ENCODE measurements at regions not wholly inside any gene's neighbourhood (a gene's known extent, or its start where the extent isn't known, plus 50 kb on each side); places are given as distances from the start of the nearest gene placed in this dataset.
A peak's percentile ranks its signal among the peaks of the same experiment; 100 is the strongest.

- DNase-seq = no peak
- Histone ChIP-seq H3K36me3 (no peaks in the 10 kb centered on the region), H3K27me3 (no peaks in the 10 kb centered on the region; the same call in 1 of the 2 replicates), H3K4me3 (no peak overlapping the region), H3K9me3 (replicated peaks) (no peaks in the 10 kb centered on the region), H3K27ac (no peak overlapping the region), H3K4me1 (no peaks in the 10 kb centered on the region)
Measured at GRCh38 chr2:207244971-207245925, 79.5 kb upstream of the KLF7 start.

GRCh38 chr2:207248702-207249377, 83.1 kb upstream of the KLF7 start:
- no peaks in the 10 kb centered on the region for H3K36me3 ChIP-seq
- DNase-seq = no peak

GRCh38 chr2:207251022-207251421, 85.3 kb upstream of the KLF7 start:
- no peaks in the 10 kb centered on the region for H3K36me3 ChIP-seq
- no peaks in the 10 kb centered on the region for H3K27me3 ChIP-seq
- no peak for DNase-seq
- H3K27ac ChIP-seq = no peak overlapping the region
- no peaks in the 10 kb centered on the region for H3K9me3 ChIP-seq (replicated peaks)
- H3K4me3 ChIP-seq = no peak overlapping the region
- H3K4me1 ChIP-seq = peaks cover 10% of the 10 kb centered on the region

More at GRCh38 chr2:207248702-207249377, 83.1 kb upstream of the KLF7 start:
- Histone ChIP-seq H3K27me3 (no peaks in the 10 kb centered on the region; the same call in 1 of the 2 replicates), H3K4me1 (peaks cover 10% of the 10 kb centered on the region), H3K4me3 (no peak overlapping the region), H3K9me3 (replicated peaks) (no peaks in the 10 kb centered on the region), H3K27ac (no peak overlapping the region)

- H3K9me3 ChIP-seq (replicated peaks) = no peaks in the 10 kb centered on the region
- H3K4me1 ChIP-seq = peaks cover 10% of the 10 kb centered on the region
- H3K36me3 ChIP-seq = no peaks in the 10 kb centered on the region
- H3K4me3 ChIP-seq = no peak overlapping the region
- no peaks in the 10 kb centered on the region for H3K27me3 ChIP-seq
- peak; percentile 20 to 34 for DNase-seq
- H3K27ac ChIP-seq = no peak overlapping the region
Measured at GRCh38 chr2:207251573-207252192, 85.9 kb upstream of the KLF7 start.

GRCh38 chr2:207252416-207252815, 86.7 kb upstream of the KLF7 start:
- no peak overlapping the region for H3K4me3 ChIP-seq
- H3K9me3 ChIP-seq (replicated peaks) = no peaks in the 10 kb centered on the region
- H3K4me1 ChIP-seq = peaks cover 10% of the 10 kb centered on the region
- no peaks in the 10 kb centered on the region for H3K27me3 ChIP-seq
- H3K27ac ChIP-seq = no peak overlapping the region
- H3K36me3 ChIP-seq = no peaks in the 10 kb centered on the region
- no peak for DNase-seq

- peaks cover 10% of the 10 kb centered on the region for H3K4me1 ChIP-seq
- H3K27me3 ChIP-seq = no peaks in the 10 kb centered on the region
- H3K36me3 ChIP-seq = no peaks in the 10 kb centered on the region
- H3K4me3 ChIP-seq = no peak overlapping the region
- no peak overlapping the region for H3K27ac ChIP-seq
- no peak for DNase-seq
- H3K9me3 ChIP-seq (replicated peaks) = no peaks in the 10 kb centered on the region
Measured at GRCh38 chr2:207252979-207253645, 87.4 kb upstream of the KLF7 start.

GRCh38 chr2:207253666-207254345, 88.1 kb upstream of the KLF7 start:
- Histone ChIP-seq H3K4me1 (peaks cover 10% of the 10 kb centered on the region), H3K4me3 (no peak overlapping the region), H3K27me3 (no peaks in the 10 kb centered on the region), H3K27ac (no peak overlapping the region), H3K9me3 (replicated peaks) (no peaks in the 10 kb centered on the region), H3K36me3 (no peaks in the 10 kb centered on the region)
- no peak for DNase-seq

- Histone ChIP-seq H3K9me3 (replicated peaks) (no peaks in the 10 kb centered on the region), H3K27me3 (no peaks in the 10 kb centered on the region), H3K4me1 (peaks cover 10% of the 10 kb centered on the region), H3K4me3 (no peak overlapping the region), H3K27ac (no peak overlapping the region), H3K36me3 (no peaks in the 10 kb centered on the region)
- DNase-seq = no peak
Measured at GRCh38 chr2:207254591-207255464, 89.1 kb upstream of the KLF7 start.

GRCh38 chr2:207255565-207256470, 90.1 kb upstream of the KLF7 start:
- DNase-seq = no peak
- H3K36me3 ChIP-seq = no peaks in the 10 kb centered on the region
- no peaks in the 10 kb centered on the region for H3K9me3 ChIP-seq (replicated peaks)
- H3K27me3 ChIP-seq = no peaks in the 10 kb centered on the region
- peaks cover 10% of the 10 kb centered on the region for H3K4me1 ChIP-seq
- H3K27ac ChIP-seq = no peak overlapping the region
- H3K4me3 ChIP-seq = no peak overlapping the region

GRCh38 chr2:207256476-207257207, 90.9 kb upstream of the KLF7 start:
- Histone ChIP-seq H3K4me1 (peaks cover 5% of the 10 kb centered on the region), H3K27me3 (no peaks in the 10 kb centered on the region), H3K4me3 (no peak overlapping the region), H3K9me3 (replicated peaks) (no peaks in the 10 kb centered on the region), H3K27ac (no peak overlapping the region), H3K36me3 (no peaks in the 10 kb centered on the region)
- DNase-seq = no peak

- Histone ChIP-seq H3K36me3 (no peaks in the 10 kb centered on the region), H3K27ac (no peak overlapping the region), H3K4me3 (no peak overlapping the region), H3K9me3 (replicated peaks) (no peaks in the 10 kb centered on the region), H3K4me1 (no peaks in the 10 kb centered on the region), H3K27me3 (no peaks in the 10 kb centered on the region)
- DNase-seq = no peak
Measured at GRCh38 chr2:207257251-207258250, 91.8 kb upstream of the KLF7 start.
